Tibial nerve (tissue), 4 donors: ENCODE measurements at regions not wholly inside any gene's neighbourhood (a gene's known extent, or its start where the extent isn't known, plus 50 kb on each side); places are given as distances from the start of the nearest gene placed in this dataset.

ENCODE experiments used
- EP300 ChIP-seq, 2 donors: sonication (generic); formaldehyde crosslinking; IDR thresholded peaks; one replicate each; pipeline ENCODE4 v1.6.1; 2017; ENCODE audit warnings: antibody characterized with exemption in 2 of 2, mild to moderate bottlenecking in 1 of 2
- POLR2A ChIP-seq, 2 donors: fragments of 450-650 bp; IDR thresholded peaks; one replicate each; pipeline ENCODE4 v1.6.1; 2017; ENCODE audit warnings: antibody characterized with exemption in 2 of 2, mild to moderate bottlenecking in 2 of 2, moderate library complexity in 2 of 2
- TF ChIP-seq, protein P1 (sequence below), 5 experiments: fragments of 200-600 bp in 3 of 5; fragments of 450-650 bp in 2 of 5; sonication (generic) in 3 of 5; IDR thresholded peaks; one replicate each; pipeline ENCODE4 v1.5.1; 2016 to 2019; ENCODE audit warnings: antibody characterized with exemption in 5 of 5, mild to moderate bottlenecking in 3 of 5, moderate library complexity in 2 of 5

GRCh38 chr18:997499-997898 is 92.8 kb downstream of the ADCYAP1 start:
- TF ChIP-seq, protein P1, sequence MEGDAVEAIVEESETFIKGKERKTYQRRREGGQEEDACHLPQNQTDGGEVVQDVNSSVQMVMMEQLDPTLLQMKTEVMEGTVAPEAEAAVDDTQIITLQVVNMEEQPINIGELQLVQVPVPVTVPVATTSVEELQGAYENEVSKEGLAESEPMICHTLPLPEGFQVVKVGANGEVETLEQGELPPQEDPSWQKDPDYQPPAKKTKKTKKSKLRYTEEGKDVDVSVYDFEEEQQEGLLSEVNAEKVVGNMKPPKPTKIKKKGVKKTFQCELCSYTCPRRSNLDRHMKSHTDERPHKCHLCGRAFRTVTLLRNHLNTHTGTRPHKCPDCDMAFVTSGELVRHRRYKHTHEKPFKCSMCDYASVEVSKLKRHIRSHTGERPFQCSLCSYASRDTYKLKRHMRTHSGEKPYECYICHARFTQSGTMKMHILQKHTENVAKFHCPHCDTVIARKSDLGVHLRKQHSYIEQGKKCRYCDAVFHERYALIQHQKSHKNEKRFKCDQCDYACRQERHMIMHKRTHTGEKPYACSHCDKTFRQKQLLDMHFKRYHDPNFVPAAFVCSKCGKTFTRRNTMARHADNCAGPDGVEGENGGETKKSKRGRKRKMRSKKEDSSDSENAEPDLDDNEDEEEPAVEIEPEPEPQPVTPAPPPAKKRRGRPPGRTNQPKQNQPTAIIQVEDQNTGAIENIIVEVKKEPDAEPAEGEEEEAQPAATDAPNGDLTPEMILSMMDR (IDR thresholded peaks at IDR 0.05), result no peak
- no peak for TF ChIP-seq POLR2A (IDR thresholded peaks at IDR 0.05)
- no peak for TF ChIP-seq EP300 (IDR thresholded peaks at IDR 0.05)
